CD4-positive, alpha-beta T cell (primary cell): ENCODE measurements at regions not wholly inside any gene's neighbourhood (a gene's known extent, or its start where the extent isn't known, plus 50 kb on each side); places are given as distances from the start of the nearest gene placed in this dataset.

Experiments used
- ATAC-seq: fragments of 200-7000 bp; cut with Tn5 transposase; one replicate; pipeline ENCODE4 v1.10.0; 2022; ENCODE audit warnings: mild to moderate bottlenecking; ENCODE audit not compliant: poor library complexity
- CTCF ChIA-PET: fragments of 350-600 bp; sonication (Branson Sonifier 250); formaldehyde crosslinking; loops from one replicate; lab custom pipeline; 2021; ENCODE audit warnings: antibody characterized with exemption, inconsistent platforms; lab: Charles Lee
- POLR2A ChIA-PET: fragments of 350-600 bp; sonication (Branson Sonifier 250); formaldehyde crosslinking; loops from one replicate; lab custom pipeline; 2021; ENCODE audit warnings: antibody characterized with exemption, inconsistent platforms; lab: Charles Lee
- DNase-seq, 14 experiments: peaks; one replicate each; pipeline ENCODE4 v3.0.0-alpha.2; 2013 to 2020; ENCODE audit warnings: mixed read lengths in 2 of 14
- H3K27ac ChIP-seq, 2 donors: one replicate each; pipeline versions ENCODE4 v1.5.1 to v1.7.0; 2013; ENCODE audit warnings: low read length in 2 of 2, low read depth in 1 of 2, mild to moderate bottlenecking in 1 of 2
- H3K27me3 ChIP-seq, 2 experiments: 1 replicate in 1 of 2; 2 replicates in 1 of 2; pipeline versions ENCODE4 v1.6.1 to v1.7.0; 2013; ENCODE audit warnings: low read length in 2 of 2, control low read depth in 1 of 2, mild to moderate bottlenecking in 1 of 2, moderate library complexity in 1 of 2; ENCODE audit not compliant: insufficient read depth in 2 of 2, control insufficient read depth in 1 of 2
- H3K36me3 ChIP-seq: one replicate; pipeline ENCODE4 v1.6.1; 2013; ENCODE audit warnings: low read length, control low read depth; ENCODE audit not compliant: insufficient read depth
- H3K4me1 ChIP-seq: one replicate; pipeline ENCODE4 v1.6.1; 2013; ENCODE audit warnings: low read length, control low read depth; ENCODE audit not compliant: insufficient read depth
- H3K4me3 ChIP-seq: one replicate; pipeline ENCODE4 v1.5.1; 2013; ENCODE audit warnings: mild to moderate bottlenecking, low read length, moderate library complexity
- H3K9me3 ChIP-seq, 2 experiments: 1 replicate in 1 of 2; 2 replicates in 1 of 2; pipeline versions ENCODE4 v1.6.1 to v1.7.0; 2013; ENCODE audit warnings: low read length in 2 of 2, mild to moderate bottlenecking in 2 of 2, control low read depth in 1 of 2, moderate library complexity in 1 of 2; ENCODE audit not compliant: control insufficient read depth in 1 of 2, insufficient read depth in 1 of 2
- H3K27ac Mint-ChIP-seq: one replicate; pipeline ENCODE4 v1.8.0; 2020; ENCODE audit warnings: mixed read lengths
- H3K27me3 Mint-ChIP-seq: one replicate; pipeline ENCODE4 v1.8.0; 2021; ENCODE audit warnings: mixed read lengths
- H3K36me3 Mint-ChIP-seq: one replicate; pipeline ENCODE4 v1.8.0; 2021; ENCODE audit warnings: low read depth, mixed read lengths
- H3K4me1 Mint-ChIP-seq: one replicate; pipeline ENCODE4 v1.8.0; 2021; ENCODE audit warnings: low read depth, mixed read lengths
- H3K4me3 Mint-ChIP-seq: one replicate; pipeline ENCODE4 v1.8.0; 2020; ENCODE audit warnings: mild to moderate bottlenecking, mixed read lengths
- H3K9me3 Mint-ChIP-seq: one replicate; pipeline ENCODE4 v1.8.0; 2020; ENCODE audit warnings: mixed read lengths
- CTCF ChIP-seq: fragments of 200-600 bp; IDR thresholded peaks from one replicate; pipeline ENCODE4 v1.8.0; 2022; ENCODE audit warnings: antibody characterized with exemption, mild to moderate bottlenecking
- intact Hi-C, 2 experiments: fragments of 100-400 bp; cut with DNase I in 1 of 2; cut with micrococcal nuclease in 1 of 2; formaldehyde crosslinking; loops; one replicate each; pipeline versions ENCODE4 v1.15.1 to v1.9.0; 2023 to 2025; cut with DNase I, micrococcal nuclease

GRCh38 chr6:12436683-12437082, 146.5 kb downstream of the EDN1 start:
- intact Hi-C loops: no loop called here

GRCh38 chr6:12439296-12439695, 149.1 kb downstream of the EDN1 start:
- POLR2A ChIA-PET: no interaction called here
- no peak for ATAC-seq

More at GRCh38 chr6:12436683-12437082, 146.5 kb downstream of the EDN1 start:
- H3K27me3 ChIP-seq: no peaks in the 10 kb centered on the region
- ATAC-seq: no peak
- H3K36me3 ChIP-seq: no peaks in the 10 kb centered on the region
- no peaks in the 10 kb centered on the region for H3K4me1 Mint-ChIP-seq
- H3K27me3 Mint-ChIP-seq: peaks cover 4% of the 10 kb centered on the region
- no peaks in the 10 kb centered on the region for H3K4me1 ChIP-seq
- H3K9me3 Mint-ChIP-seq: peaks cover 19% of the 10 kb centered on the region
- H3K4me3 ChIP-seq: no peak overlapping the region
- no peaks in the 10 kb centered on the region for H3K36me3 Mint-ChIP-seq
- no peak for DNase-seq
- H3K27ac Mint-ChIP-seq: no peak overlapping the region
- CTCF ChIA-PET: no interaction called here
- POLR2A ChIA-PET: no interaction called here
- no peak overlapping the region for H3K27ac ChIP-seq
- H3K4me3 Mint-ChIP-seq: no peak overlapping the region
- H3K9me3 ChIP-seq: no peaks in the 10 kb centered on the region
- no peak for TF ChIP-seq CTCF

GRCh38 chr6:12440981-12441380, 150.8 kb downstream of the EDN1 start:
- TF ChIP-seq CTCF: no peak
- POLR2A ChIA-PET: no interaction called here
- H3K4me1 ChIP-seq: no peaks in the 10 kb centered on the region
- H3K27me3 ChIP-seq: no peaks in the 10 kb centered on the region
- no peaks in the 10 kb centered on the region for H3K4me1 Mint-ChIP-seq
- CTCF ChIA-PET: no interaction called here
- no peak overlapping the region for H3K4me3 Mint-ChIP-seq
- no peak overlapping the region for H3K4me3 ChIP-seq
- no peak overlapping the region for H3K27ac ChIP-seq
- no peaks in the 10 kb centered on the region for H3K36me3 ChIP-seq
- no peak overlapping the region for H3K27ac Mint-ChIP-seq
- intact Hi-C loops: no loop called here
- H3K9me3 Mint-ChIP-seq: peaks cover under 1% of the 10 kb centered on the region
- no peaks in the 10 kb centered on the region for H3K36me3 Mint-ChIP-seq
- peaks cover 12% of the 10 kb centered on the region for H3K27me3 Mint-ChIP-seq
- DNase-seq (no peak), ATAC-seq (no peak)
- no peaks in the 10 kb centered on the region for H3K9me3 ChIP-seq

More at GRCh38 chr6:12439296-12439695, 149.1 kb downstream of the EDN1 start:
- no peak for TF ChIP-seq CTCF
- no peak for DNase-seq
- CTCF ChIA-PET: no interaction called here
- Histone ChIP-seq H3K4me3 (no peak overlapping the region), H3K27ac (no peak overlapping the region), H3K27me3 (no peaks in the 10 kb centered on the region), H3K4me1 (no peaks in the 10 kb centered on the region), H3K36me3 (no peaks in the 10 kb centered on the region), H3K9me3 (no peaks in the 10 kb centered on the region)
- Mint-ChIP-seq H3K4me3 (no peak overlapping the region), H3K9me3 (peaks cover 9% of the 10 kb centered on the region), H3K27me3 (peaks cover 12% of the 10 kb centered on the region), H3K36me3 (no peaks in the 10 kb centered on the region), H3K4me1 (no peaks in the 10 kb centered on the region), H3K27ac (no peak overlapping the region)
- intact Hi-C loops: no loop called here
